ENCODE measurements at regions not wholly inside any gene's neighbourhood (a gene's known extent, or its start where the extent isn't known, plus 50 kb on each side); places are given as distances from the start of the nearest gene placed in this dataset.

GRCh38 chr1:38127428-38127827, 80.8 kb upstream of the POU3F1 start:
- no peak for TF ChIP-seq CEBPB (IDR thresholded peaks at IDR 0.05; ENCODE audit: low read depth)
- no peak for TF ChIP-seq EZH2phosphoT487 (IDR thresholded peaks at IDR 0.05; ENCODE audit: borderline replicate concordance)
- no peak for TF ChIP-seq EGR1 (IDR thresholded peaks at IDR 0.05; ENCODE audit: low read depth)
- TF ChIP-seq ZFX (IDR thresholded peaks at IDR 0.05): no peak
- no peak for TF ChIP-seq CTCF (IDR thresholded peaks at IDR 0.05 in 2 of 3, conservative IDR thresholded peaks at IDR 0.05 in 1 of 3; ENCODE audit: borderline replicate concordance in 1 of 3, insufficient read depth in 1 of 3, low read depth in 2 of 3, low read length in 2 of 3)
- TF ChIP-seq ELF1 (IDR thresholded peaks at IDR 0.05; ENCODE audit: borderline replicate concordance, low read depth): no peak
- TF ChIP-seq MAX (IDR thresholded peaks at IDR 0.05): no peak
- TF ChIP-seq REST (IDR thresholded peaks at IDR 0.05; ENCODE audit: low read depth): no peak
- TF ChIP-seq YY1 (IDR thresholded peaks at IDR 0.05; ENCODE audit: extremely low read depth, insufficient replicate concordance, low read depth, low read length): no peak
- no peak for TF ChIP-seq ZBTB33 (IDR thresholded peaks at IDR 0.05; ENCODE audit: extremely low read depth, insufficient replicate concordance, low read length)

More at GRCh38 chr1:38127428-38127827, 80.8 kb upstream of the POU3F1 start:
- peaks cover 0 to 7% of the 10 kb centered on the region in 2 experiments; a peak in 1 of 4 replicates for H3K4me1 ChIP-seq (ENCODE audit: control insufficient read depth in 1 of 2, insufficient read depth in 2 of 2, low read length in 2 of 2)
- no peak overlapping the region for H3K4me3 ChIP-seq (replicated peaks in 1 of 2; ENCODE audit: low read depth in 1 of 2, low read length in 2 of 2)
- no peak overlapping the region for H3K27ac ChIP-seq (ENCODE audit: low read depth, low read length)
- ChIA-PET RAD21 (ENCODE audit: low non-redundant PET in 1 of 2, low total read pairs in 2 of 2, uncharacterized antibody in 2 of 2, unreplicated experiment in 2 of 2) (no interaction called here), CTCF (no interaction called here), POLR2A (no interaction called here)
- no peak overlapping the region for H3K9ac ChIP-seq (ENCODE audit: low read length)
- H3K79me2 ChIP-seq (ENCODE audit: insufficient read depth, low read length): no peaks in the 10 kb centered on the region
- H3K9me3 ChIP-seq (ENCODE audit: control insufficient read depth in 1 of 2, insufficient read depth in 1 of 2, low read depth in 1 of 2, low read length in 2 of 2): no peaks in the 10 kb centered on the region
- BruUV-seq (replicated peaks): no TSS peak
- H2AFZ ChIP-seq (ENCODE audit: low read depth, low read length, poor library complexity, severe bottlenecking): no peak overlapping the region
- H3K4me2 ChIP-seq (ENCODE audit: low read length): no peak overlapping the region
- ATAC-seq (no peak), DNase-seq (ENCODE audit: low read depth, low spot score) (no peak)
- no peaks in the 10 kb centered on the region for H3K9me2 ChIP-seq (ENCODE audit: insufficient read depth)
- H3K27me3 ChIP-seq (ENCODE audit: insufficient read depth, low read length): no peaks in the 10 kb centered on the region
- no peaks in the 10 kb centered on the region for H3K36me3 ChIP-seq (ENCODE audit: control insufficient read depth in 1 of 2, insufficient read depth in 2 of 2, low read length in 2 of 2)
- intact Hi-C loops (cut with micrococcal nuclease): no loop called here
- no peaks in the 10 kb centered on the region for H4K20me1 ChIP-seq (ENCODE audit: insufficient read depth)
